HepG2 (cell line): ENCODE measurements at regions not wholly inside any gene's neighbourhood (a gene's known extent, or its start where the extent isn't known, plus 50 kb on each side); places are given as distances from the start of the nearest gene placed in this dataset.
A peak's percentile ranks its signal among the peaks of the same experiment; 100 is the strongest.
"Not testable (repeated sequence)": the region's sequence is repeated elsewhere in the genome, so short reads cannot be mapped to it uniquely, and the experiment has no call there.

Experiments
- ATAC-seq: fragments of 200-7000 bp; cut with Tn5 transposase; 3 replicates; pipeline ENCODE4 v1.9.1; 2020; ENCODE audit warnings: mild to moderate bottlenecking, moderate library complexity
- BruUV-seq: library from RNA; stranded (reverse); fragments of 400-500 nt; replicated peaks from 2 replicates; lab custom pipeline; 2021; lab: Mats Ljungman, UMichigan
- CTCF ChIA-PET: fragments of 300-600 bp; formaldehyde crosslinking; extraction: SDS; loops from one replicate; lab custom pipeline; 2021; ENCODE audit warnings: low total read pairs, inconsistent platforms, low intra/inter-chr PET ratio; lab: Yijun Ruan, JAX
- POLR2A ChIA-PET: fragments of 350-600 bp; sonication (Branson Sonifier 250); formaldehyde crosslinking; loops from one replicate; lab custom pipeline; 2020; ENCODE audit warnings: antibody characterized with exemption, inconsistent platforms; lab: Yijun Ruan, JAX
- DNase-seq: peaks from one replicate; pipeline ENCODE4 v3.0.0-alpha.2; 2015; ENCODE audit warnings: low spot score
- FAIRE-seq: peaks from 3 replicates; lab custom pipeline; 2011; peaks lifted over from hg19 to GRCh38; lab: Jason Lieb, UNC
- H2AFZ ChIP-seq: one replicate; pipeline ENCODE4 v1.6.1; 2011; ENCODE audit warnings: low read length, inconsistent platforms
- H3K27ac ChIP-seq: fragments of 300-600 bp; 3 replicates; pipeline ENCODE4 v1.8.0; 2011; ENCODE audit warnings: mixed run types, mild to moderate bottlenecking, mixed read lengths, low read length, inconsistent platforms; ENCODE audit not compliant: insufficient read depth; ENCODE audit errors: extremely low read length
- H3K27me3 ChIP-seq, 2 experiments: fragments of 200-600 bp in 1 of 2; 2 replicates in 1 of 2; 3 replicates in 1 of 2; pipeline versions ENCODE4 v1.6.0 to v1.8.0; 2011; ENCODE audit warnings: low read length in 2 of 2, mild to moderate bottlenecking in 2 of 2, moderate library complexity in 2 of 2, inconsistent platforms in 1 of 2; ENCODE audit not compliant: insufficient read depth in 2 of 2, control insufficient read depth in 1 of 2
- H3K36me3 ChIP-seq, 2 experiments: fragments of 200-600 bp in 1 of 2; replicated peaks in 1 of 2; 2 replicates in 1 of 2; 3 replicates in 1 of 2; pipeline versions ENCODE4 v1.5.1 to v1.8.0; 2011; ENCODE audit warnings: low read length in 2 of 2, inconsistent platforms in 1 of 2; ENCODE audit not compliant: insufficient read depth in 2 of 2, control insufficient read depth in 1 of 2
- H3K4me1 ChIP-seq: 2 replicates; pipeline ENCODE4 v1.5.1; 2012; ENCODE audit warnings: low read length, inconsistent platforms; ENCODE audit not compliant: insufficient read depth
- H3K4me2 ChIP-seq: 2 replicates; pipeline ENCODE4 v1.6.0; 2011; ENCODE audit warnings: low read depth, low read length, inconsistent platforms
- H3K4me3 ChIP-seq, 3 experiments: fragments of 200-600 bp in 1 of 3; sonication (generic), shearing (Covaris generic) in 1 of 3; replicated peaks in 1 of 3; 2 replicates each; pipeline ENCODE4 v1.5.1; 2011 to 2016; ENCODE audit warnings: low read length in 3 of 3, inconsistent platforms in 2 of 3, low read depth in 2 of 3, mild to moderate bottlenecking in 2 of 3, control low read depth in 1 of 3, mixed read lengths in 1 of 3; ENCODE audit not compliant: insufficient read depth in 1 of 3
- H3K79me2 ChIP-seq: one replicate; pipeline ENCODE4 v1.6.1; 2011; ENCODE audit warnings: low read length, inconsistent platforms; ENCODE audit not compliant: insufficient read depth
- H3K9ac ChIP-seq: 2 replicates; pipeline ENCODE4 v1.6.0; 2011; ENCODE audit warnings: mild to moderate bottlenecking, low read depth, low read length, inconsistent platforms; ENCODE audit not compliant: insufficient read depth
- H3K9me3 ChIP-seq: 2 replicates; pipeline ENCODE4 v1.5.1; 2012; ENCODE audit warnings: mild to moderate bottlenecking, low read length
- H4K20me1 ChIP-seq: 2 replicates; pipeline ENCODE4 v1.6.0; 2011; ENCODE audit warnings: inconsistent platforms, mild to moderate bottlenecking, low read length, moderate library complexity; ENCODE audit not compliant: insufficient read depth
- BCL6 ChIP-seq: IDR thresholded peaks from 2 replicates; pipeline ENCODE4 v1.6.1; 2016; ENCODE audit warnings: missing genetic modification reagents, missing compliant biosample characterization
- FOXA3 ChIP-seq: IDR thresholded peaks from 2 replicates; pipeline ENCODE4 v1.6.1; 2016; ENCODE audit warnings: missing genetic modification reagents, missing compliant biosample characterization
- GATAD2A ChIP-seq: IDR thresholded peaks from 2 replicates; pipeline ENCODE4 v1.6.1; 2016
- HNF4A ChIP-seq: sonication (generic); formaldehyde crosslinking; IDR thresholded peaks from 2 replicates; pipeline ENCODE4 v1.4.0; 2020; ENCODE audit warnings: missing genetic modification reagents
- MAX ChIP-seq: IDR thresholded peaks from 2 replicates; pipeline ENCODE4 v1.6.1; 2012; ENCODE audit warnings: inconsistent platforms
- PRDM10 ChIP-seq: sonication (generic); formaldehyde crosslinking; IDR thresholded peaks from 2 replicates; pipeline ENCODE4 v1.4.0; 2020; ENCODE audit warnings: low read depth, missing genetic modification reagents
- TCF7 ChIP-seq: sonication (generic); IDR thresholded peaks from 2 replicates; pipeline ENCODE4 v1.6.1; 2016; ENCODE audit warnings: antibody characterized with exemption, low read depth
- ZNF232 ChIP-seq: sonication (generic); formaldehyde crosslinking; IDR thresholded peaks from 2 replicates; pipeline ENCODE4 v1.4.0; 2020; ENCODE audit warnings: missing genetic modification reagents, borderline replicate concordance
- ZNF501 ChIP-seq: sonication (generic); formaldehyde crosslinking; IDR thresholded peaks from 2 replicates; pipeline ENCODE4 v1.5.1; 2020; ENCODE audit warnings: mild to moderate bottlenecking, moderate library complexity, missing genetic modification reagents
- ZNF644 ChIP-seq: IDR thresholded peaks from 2 replicates; pipeline ENCODE4 v1.6.1; 2016; ENCODE audit warnings: low read depth
- ZNF724P ChIP-seq: sonication (generic); formaldehyde crosslinking; IDR thresholded peaks from 2 replicates; pipeline ENCODE4 v1.8.0; 2022; ENCODE audit warnings: missing genetic modification reagents, borderline replicate concordance
- ZSCAN5A ChIP-seq: sonication (generic); formaldehyde crosslinking; IDR thresholded peaks from 2 replicates; pipeline ENCODE4 v1.8.0; 2022; ENCODE audit warnings: mild to moderate bottlenecking, missing genetic modification reagents, borderline replicate concordance
- WGBS: methylation state at CpG from one replicate; pipeline ENCODE4 v1.1.6; 2017; ENCODE audit warnings: low lambda C conversion rate; 5-methylcytosine and 5-hydroxymethylcytosine counted together
- in situ Hi-C: cut with HindIII; loops from 2 replicates; pipeline ENCODE4 v1.10.0; 2017; ENCODE audit warnings: low pct_unique_long_range_greater_than_20kb; ENCODE audit not compliant: extremely low pct_ligation_motif_present
- intact Hi-C: fragments of 100-400 bp; cut with micrococcal nuclease; formaldehyde crosslinking; loops from one replicate; pipeline ENCODE4 v1.10.0; 2022; ENCODE audit not compliant: unreplicated experiment

- 0 out of 2 replicates have a peak, but pooled peaks have one; percentile 45 for TF ChIP-seq PRDM10
Measured at GRCh38 chr16:88232401-88233258, 150.1 kb upstream of the ZNF469 start (continued).

- intact Hi-C loops, H3K9me3 ChIP-seq, H3K79me2 ChIP-seq, H4K20me1 ChIP-seq, H3K27me3 ChIP-seq, H3K36me3 ChIP-seq, CTCF ChIA-PET, H2AFZ ChIP-seq, in situ Hi-C loops: not testable (repeated sequence)
- Histone ChIP-seq H3K27ac (peak overlapping the region; percentile 96), H3K9ac (peak overlapping the region; percentile 74), H3K4me3 (peak overlapping the region in 2 of 3 experiments; percentile 47 to 55; a peak in 3 of 6 replicates), H3K4me2 (peak overlapping the region; percentile 73), H3K4me1 (peaks cover 74% of the 10 kb centered on the region)
- BruUV-seq = TSS peak; percentile 80
- POLR2A ChIA-PET = interaction anchor here (1.3 kb wide), 1 partner anchor 9 kb away, joined by 3 read pairs; no protein-coding TSS in a partner anchor
- WGBS = 29% methylated on average over 11 of the region's 23 CpGs
- DNase-seq (peak; percentile 47), ATAC-seq (peak; percentile 63), FAIRE-seq (peak; percentile 99)
- peak; percentile 38; the same call in 1 of the 2 replicates for TF ChIP-seq MAX
- TF ChIP-seq TCF7 = peak; percentile 75
- TF ChIP-seq ZNF724P = 0 out of 2 replicates have a peak, but pooled peaks have one; percentile 26
- 0 out of 2 replicates have a peak, but pooled peaks have one; percentile 45 for TF ChIP-seq ZNF232 (CRISPR knock-in tag)
- 0 out of 2 replicates have a peak, but pooled peaks have one; percentile 22 for TF ChIP-seq ZSCAN5A (CRISPR knock-in tag)
- TF ChIP-seq FOXA3 = peak; percentile 63
- TF ChIP-seq BCL6 (CRISPR knock-in tag) = 0 out of 2 replicates have a peak, but pooled peaks have one; percentile 23
- TF ChIP-seq ZNF644 (CRISPR knock-in tag) = 0 out of 2 replicates have a peak, but pooled peaks have one; percentile 19
- peak; percentile 56 for TF ChIP-seq HNF4A (CRISPR knock-in tag)
- TF ChIP-seq ZNF501 (CRISPR knock-in tag) = 0 out of 2 replicates have a peak, but pooled peaks have one; percentile 13
- peak; percentile 47; the same call in 1 of the 2 replicates for TF ChIP-seq GATAD2A (CRISPR knock-in tag)
Measured at GRCh38 chr16:88233621-88234420, 148.9 kb upstream of the ZNF469 start.
